Keratinocyte (primary cell): ENCODE measurements at regions not wholly inside any gene's neighbourhood (a gene's known extent, or its start where the extent isn't known, plus 50 kb on each side); places are given as distances from the start of the nearest gene placed in this dataset.

Experiments used
- DNase-seq: peaks from one replicate; pipeline ENCODE4 v3.0.0-alpha.2; 2011; ENCODE audit warnings: low read depth, missing footprints, low spot score
- FAIRE-seq: peaks from 2 replicates; lab custom pipeline; 2011; peaks lifted over from hg19 to GRCh38; lab: Jason Lieb, UNC
- H2AFZ ChIP-seq: 2 replicates; pipeline ENCODE4 v1.6.0; 2012; ENCODE audit warnings: low read length, control low read depth, inconsistent platforms; ENCODE audit not compliant: control insufficient read depth
- H3K27ac ChIP-seq: 2 replicates; pipeline ENCODE4 v1.5.1; 2011; ENCODE audit warnings: low read length; ENCODE audit not compliant: control insufficient read depth, insufficient read depth
- H3K27me3 ChIP-seq: 3 replicates; pipeline ENCODE4 v1.6.0; 2011; ENCODE audit warnings: low read length; ENCODE audit not compliant: control insufficient read depth, insufficient read depth; ENCODE audit errors: extremely low read depth
- H3K36me3 ChIP-seq, 2 experiments: 2 replicates in 1 of 2; 3 replicates in 1 of 2; pipeline ENCODE4 v1.5.1; 2011; ENCODE audit warnings: low read length in 2 of 2, mild to moderate bottlenecking in 1 of 2; ENCODE audit not compliant: control insufficient read depth in 2 of 2, insufficient read depth in 2 of 2; ENCODE audit errors: extremely low read depth in 1 of 2
- H3K4me1 ChIP-seq: 3 replicates; pipeline ENCODE4 v1.5.1; 2011; ENCODE audit warnings: low read length; ENCODE audit not compliant: control insufficient read depth, insufficient read depth; ENCODE audit errors: extremely low read depth
- H3K4me2 ChIP-seq: 3 replicates; pipeline ENCODE4 v1.6.0; 2011; ENCODE audit warnings: low read depth, low read length; ENCODE audit not compliant: control insufficient read depth, insufficient read depth; ENCODE audit errors: extremely low read depth
- H3K4me3 ChIP-seq, 3 experiments: fragments of 200-600 bp in 1 of 3; sonication (generic) in 1 of 3; 2 replicates in 2 of 3; 3 replicates in 1 of 3; pipeline ENCODE4 v1.5.1; 2011 to 2016; ENCODE audit warnings: low read length in 3 of 3, mild to moderate bottlenecking in 3 of 3, control low read depth in 2 of 3, inconsistent platforms in 1 of 3, low read depth in 1 of 3, mixed read lengths in 1 of 3, mixed run types in 1 of 3, moderate library complexity in 1 of 3; ENCODE audit not compliant: control insufficient read depth in 2 of 3, insufficient read depth in 2 of 3; ENCODE audit errors: extremely low read depth in 1 of 3
- H3K79me2 ChIP-seq: 2 replicates; pipeline ENCODE4 v1.6.0; 2012; ENCODE audit warnings: low read length; ENCODE audit not compliant: control insufficient read depth, insufficient read depth
- H3K9ac ChIP-seq: 3 replicates; pipeline ENCODE4 v1.6.0; 2011; ENCODE audit warnings: low read length; ENCODE audit not compliant: control insufficient read depth, insufficient read depth; ENCODE audit errors: extremely low read depth
- H3K9me1 ChIP-seq: 3 replicates; pipeline ENCODE4 v1.6.0; 2011; ENCODE audit warnings: low read length; ENCODE audit not compliant: control insufficient read depth, insufficient read depth; ENCODE audit errors: extremely low read depth
- H3K9me3 ChIP-seq: 2 replicates; pipeline ENCODE4 v1.5.1; 2012; ENCODE audit warnings: low read depth, low read length; ENCODE audit not compliant: control insufficient read depth
- H4K20me1 ChIP-seq: 3 replicates; pipeline ENCODE4 v1.6.0; 2011; ENCODE audit warnings: low read length; ENCODE audit not compliant: control insufficient read depth, insufficient read depth; ENCODE audit errors: extremely low read depth
- EZH2 ChIP-seq: IDR thresholded peaks from one replicate; pipeline ENCODE4 v1.6.1; 2012; ENCODE audit warnings: inconsistent platforms, mild to moderate bottlenecking, low read length, moderate library complexity
- dilution Hi-C: fragments of 300-500 bp; cut with MboI; formaldehyde crosslinking; loops from one replicate; pipeline ENCODE4 v1.7.0; 2020; ENCODE audit warnings: low sequenced_read_pairs; ENCODE audit not compliant: extremely low pct_ligation_motif_present
- TF ChIP-seq, protein P1 (sequence below), 3 experiments: IDR thresholded peaks in 1 of 3; conservative IDR thresholded peaks in 1 of 3; optimal IDR thresholded peaks in 1 of 3; 2 replicates in 2 of 3; 3 replicates in 1 of 3; pipeline versions ENCODE3 to v1.5.1; 2011; ENCODE audit warnings: low read length in 3 of 3, mild to moderate bottlenecking in 3 of 3, moderate library complexity in 2 of 3, control low read depth in 1 of 3, inconsistent platforms in 1 of 3; ENCODE audit not compliant: insufficient read depth in 2 of 3; ENCODE audit errors: extremely low read depth in 1 of 3

GRCh38 chr6:97989451-97989850, 706.4 kb upstream of the MMS22L start:
- no peaks in the 10 kb centered on the region for H3K27me3 ChIP-seq
- no peaks in the 10 kb centered on the region for H3K4me1 ChIP-seq
- no peaks in the 10 kb centered on the region for H4K20me1 ChIP-seq
- H3K9me3 ChIP-seq = no peaks in the 10 kb centered on the region
- no peak overlapping the region for H3K4me3 ChIP-seq
- H3K27ac ChIP-seq = no peak overlapping the region
- no peaks in the 10 kb centered on the region for H3K9me1 ChIP-seq
- no peaks in the 10 kb centered on the region for H3K36me3 ChIP-seq
- FAIRE-seq (no peak), DNase-seq (no peak)
- TF ChIP-seq EZH2 = no peak
- TF ChIP-seq, protein P1, sequence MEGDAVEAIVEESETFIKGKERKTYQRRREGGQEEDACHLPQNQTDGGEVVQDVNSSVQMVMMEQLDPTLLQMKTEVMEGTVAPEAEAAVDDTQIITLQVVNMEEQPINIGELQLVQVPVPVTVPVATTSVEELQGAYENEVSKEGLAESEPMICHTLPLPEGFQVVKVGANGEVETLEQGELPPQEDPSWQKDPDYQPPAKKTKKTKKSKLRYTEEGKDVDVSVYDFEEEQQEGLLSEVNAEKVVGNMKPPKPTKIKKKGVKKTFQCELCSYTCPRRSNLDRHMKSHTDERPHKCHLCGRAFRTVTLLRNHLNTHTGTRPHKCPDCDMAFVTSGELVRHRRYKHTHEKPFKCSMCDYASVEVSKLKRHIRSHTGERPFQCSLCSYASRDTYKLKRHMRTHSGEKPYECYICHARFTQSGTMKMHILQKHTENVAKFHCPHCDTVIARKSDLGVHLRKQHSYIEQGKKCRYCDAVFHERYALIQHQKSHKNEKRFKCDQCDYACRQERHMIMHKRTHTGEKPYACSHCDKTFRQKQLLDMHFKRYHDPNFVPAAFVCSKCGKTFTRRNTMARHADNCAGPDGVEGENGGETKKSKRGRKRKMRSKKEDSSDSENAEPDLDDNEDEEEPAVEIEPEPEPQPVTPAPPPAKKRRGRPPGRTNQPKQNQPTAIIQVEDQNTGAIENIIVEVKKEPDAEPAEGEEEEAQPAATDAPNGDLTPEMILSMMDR (optimal IDR thresholded peaks at IDR 0.05 in 1 of 3, IDR thresholded peaks at IDR 0.05 in 1 of 3, conservative IDR thresholded peaks at IDR 0.05 in 1 of 3; ENCODE audit: extremely low read depth in 1 of 3, insufficient read depth in 2 of 3, low read length in 3 of 3) = no peak
- no peak overlapping the region for H3K9ac ChIP-seq
- no peak overlapping the region for H2AFZ ChIP-seq
- dilution Hi-C loops = no loop called here
- no peak overlapping the region for H3K4me2 ChIP-seq
- no peaks in the 10 kb centered on the region for H3K79me2 ChIP-seq

GRCh38 chr6:97995158-97995557, 712.1 kb upstream of the MMS22L start:
- Histone ChIP-seq H3K4me3 (no peak overlapping the region), H3K4me2 (no peak overlapping the region), H3K4me1 (no peaks in the 10 kb centered on the region), H3K27me3 (no peaks in the 10 kb centered on the region), H3K9me3 (no peaks in the 10 kb centered on the region), H3K9ac (no peak overlapping the region), H3K9me1 (no peaks in the 10 kb centered on the region), H3K36me3 (no peaks in the 10 kb centered on the region), H3K27ac (no peak overlapping the region), H4K20me1 (no peaks in the 10 kb centered on the region), H3K79me2 (no peaks in the 10 kb centered on the region), H2AFZ (no peak overlapping the region)
- DNase-seq (no peak), FAIRE-seq (no peak)
- dilution Hi-C loops = no loop called here
- TF ChIP-seq, protein P1 (optimal IDR thresholded peaks at IDR 0.05 in 1 of 3, IDR thresholded peaks at IDR 0.05 in 1 of 3, conservative IDR thresholded peaks at IDR 0.05 in 1 of 3; ENCODE audit: extremely low read depth in 1 of 3, insufficient read depth in 2 of 3, low read length in 3 of 3) = no peak
- no peak for TF ChIP-seq EZH2
